GM23338 (cell line): ENCODE measurements at regions not wholly inside any gene's neighbourhood (a gene's known extent, or its start where the extent isn't known, plus 50 kb on each side); places are given as distances from the start of the nearest gene placed in this dataset.

Experiments used
- CREB1 ChIP-seq: fragments of 250-450 bp; sonication (Bioruptor Pico); IDR thresholded peaks from 2 replicates; pipeline ENCODE4 v1.5.0; 2020; ENCODE audit warnings: low read depth, mild to moderate bottlenecking, moderate library complexity
- EZH2 ChIP-seq: fragments of 200-600 bp; sonication (generic); IDR thresholded peaks from one replicate; pipeline ENCODE4 v1.8.0; 2017; ENCODE audit warnings: antibody characterized with exemption, mild to moderate bottlenecking, low read depth; ENCODE audit not compliant: unreplicated experiment
- POLR2AphosphoS5 ChIP-seq: IDR thresholded peaks from 2 replicates; pipeline ENCODE4 v1.6.1; 2016; ENCODE audit warnings: antibody characterized with exemption, low read depth
- TF ChIP-seq, protein P1 (sequence below), 2 experiments: fragments of 200-600 bp in 1 of 2; sonication (generic) in 1 of 2; conservative IDR thresholded peaks; 2 replicates each; pipeline versions ENCODE4 v1.5.1 to v1.6.1; 2016 to 2017; ENCODE audit warnings: antibody characterized with exemption in 2 of 2, low read depth in 2 of 2, mild to moderate bottlenecking in 2 of 2, moderate library complexity in 1 of 2

DNA sequence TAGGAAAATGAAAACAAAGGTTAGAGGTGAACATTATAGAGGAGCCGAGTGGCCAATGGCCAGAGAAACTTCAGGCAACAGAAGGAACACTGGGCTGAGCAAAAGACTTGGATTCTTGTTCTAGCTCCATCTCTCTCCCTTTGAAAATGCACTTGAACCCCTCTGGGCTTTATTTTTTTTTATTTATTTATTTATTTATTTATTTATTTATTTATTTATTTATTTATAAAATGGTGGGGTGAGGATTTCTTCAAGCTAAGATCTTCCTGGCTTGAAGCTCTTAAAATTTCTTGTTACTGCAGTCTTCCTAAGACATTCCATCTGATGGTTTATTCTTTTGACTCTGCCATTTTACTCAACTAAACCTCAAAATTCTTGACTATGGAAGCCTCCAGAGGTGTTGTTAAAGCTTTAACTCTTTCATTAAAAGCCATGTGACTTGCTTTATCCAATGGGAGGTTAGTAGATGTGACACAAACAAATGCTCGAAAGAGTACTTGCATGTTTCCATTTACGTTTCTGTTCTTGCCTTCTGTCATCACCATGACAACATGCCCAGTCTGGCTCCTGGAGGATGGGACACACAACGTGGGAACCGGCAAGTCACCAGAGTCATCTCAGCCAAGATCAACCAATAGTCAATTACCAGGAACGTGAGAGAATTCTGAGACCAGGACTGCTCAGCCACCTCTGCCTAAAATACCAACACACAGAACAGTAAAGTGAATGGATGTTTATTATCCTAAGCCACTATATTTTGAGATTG lies 325.2 kb upstream of the CTNNB1 start:
- TF ChIP-seq, protein P1, sequence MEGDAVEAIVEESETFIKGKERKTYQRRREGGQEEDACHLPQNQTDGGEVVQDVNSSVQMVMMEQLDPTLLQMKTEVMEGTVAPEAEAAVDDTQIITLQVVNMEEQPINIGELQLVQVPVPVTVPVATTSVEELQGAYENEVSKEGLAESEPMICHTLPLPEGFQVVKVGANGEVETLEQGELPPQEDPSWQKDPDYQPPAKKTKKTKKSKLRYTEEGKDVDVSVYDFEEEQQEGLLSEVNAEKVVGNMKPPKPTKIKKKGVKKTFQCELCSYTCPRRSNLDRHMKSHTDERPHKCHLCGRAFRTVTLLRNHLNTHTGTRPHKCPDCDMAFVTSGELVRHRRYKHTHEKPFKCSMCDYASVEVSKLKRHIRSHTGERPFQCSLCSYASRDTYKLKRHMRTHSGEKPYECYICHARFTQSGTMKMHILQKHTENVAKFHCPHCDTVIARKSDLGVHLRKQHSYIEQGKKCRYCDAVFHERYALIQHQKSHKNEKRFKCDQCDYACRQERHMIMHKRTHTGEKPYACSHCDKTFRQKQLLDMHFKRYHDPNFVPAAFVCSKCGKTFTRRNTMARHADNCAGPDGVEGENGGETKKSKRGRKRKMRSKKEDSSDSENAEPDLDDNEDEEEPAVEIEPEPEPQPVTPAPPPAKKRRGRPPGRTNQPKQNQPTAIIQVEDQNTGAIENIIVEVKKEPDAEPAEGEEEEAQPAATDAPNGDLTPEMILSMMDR (conservative IDR thresholded peaks at IDR 0.05; ENCODE audit: low read depth in 2 of 2), result no peak
- TF ChIP-seq CREB1, result no peak
- no peak for TF ChIP-seq EZH2
- TF ChIP-seq POLR2AphosphoS5, result no peak
